A673 (cell line): ENCODE measurements at regions not wholly inside any gene's neighbourhood (a gene's known extent, or its start where the extent isn't known, plus 50 kb on each side); places are given as distances from the start of the nearest gene placed in this dataset.

Experiments used
- EZH2 ChIP-seq: fragments of 200-600 bp; sonication (generic); IDR thresholded peaks from 2 replicates; pipeline ENCODE4 v1.6.1; 2017; ENCODE audit warnings: borderline replicate concordance, low read depth, mild to moderate bottlenecking, mixed read lengths, antibody characterized with exemption, low read length; ENCODE audit not compliant: poor library complexity, severe bottlenecking
- TF ChIP-seq, protein P1 (sequence below): fragments of 300-800, 200-600 bp; sonication (generic); conservative IDR thresholded peaks from 2 replicates; pipeline ENCODE4 v1.5.1; 2017; ENCODE audit warnings: low read depth, mild to moderate bottlenecking, antibody characterized with exemption, low read length, moderate library complexity, mixed read lengths

DNA sequence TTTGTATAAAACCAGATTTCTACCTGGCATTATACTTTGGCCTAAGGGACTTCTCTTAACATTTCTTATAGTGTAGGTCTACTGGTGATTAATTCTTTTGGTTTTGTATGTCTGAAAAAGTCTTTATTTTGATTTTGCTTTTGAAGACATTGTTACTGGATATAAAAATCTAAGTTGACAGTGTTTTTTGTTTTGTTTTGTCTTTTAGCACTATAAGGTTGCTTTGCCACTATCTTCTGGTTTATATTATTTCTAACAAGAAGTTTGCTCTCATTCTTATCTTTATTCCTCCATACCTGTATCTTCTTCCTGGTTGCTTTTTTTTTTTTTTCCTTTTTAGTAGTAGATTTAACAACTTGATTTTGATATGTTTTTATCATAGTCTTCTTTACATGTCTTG is 76.0 kb downstream of the ING2 start:
- TF ChIP-seq, protein P1, sequence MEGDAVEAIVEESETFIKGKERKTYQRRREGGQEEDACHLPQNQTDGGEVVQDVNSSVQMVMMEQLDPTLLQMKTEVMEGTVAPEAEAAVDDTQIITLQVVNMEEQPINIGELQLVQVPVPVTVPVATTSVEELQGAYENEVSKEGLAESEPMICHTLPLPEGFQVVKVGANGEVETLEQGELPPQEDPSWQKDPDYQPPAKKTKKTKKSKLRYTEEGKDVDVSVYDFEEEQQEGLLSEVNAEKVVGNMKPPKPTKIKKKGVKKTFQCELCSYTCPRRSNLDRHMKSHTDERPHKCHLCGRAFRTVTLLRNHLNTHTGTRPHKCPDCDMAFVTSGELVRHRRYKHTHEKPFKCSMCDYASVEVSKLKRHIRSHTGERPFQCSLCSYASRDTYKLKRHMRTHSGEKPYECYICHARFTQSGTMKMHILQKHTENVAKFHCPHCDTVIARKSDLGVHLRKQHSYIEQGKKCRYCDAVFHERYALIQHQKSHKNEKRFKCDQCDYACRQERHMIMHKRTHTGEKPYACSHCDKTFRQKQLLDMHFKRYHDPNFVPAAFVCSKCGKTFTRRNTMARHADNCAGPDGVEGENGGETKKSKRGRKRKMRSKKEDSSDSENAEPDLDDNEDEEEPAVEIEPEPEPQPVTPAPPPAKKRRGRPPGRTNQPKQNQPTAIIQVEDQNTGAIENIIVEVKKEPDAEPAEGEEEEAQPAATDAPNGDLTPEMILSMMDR: no peak
- TF ChIP-seq EZH2: no peak
